ENCODE measurements at regions not wholly inside any gene's neighbourhood (a gene's known extent, or its start where the extent isn't known, plus 50 kb on each side); places are given as distances from the start of the nearest gene placed in this dataset.

- Histone ChIP-seq H3K4me1 (ENCODE audit: insufficient read depth) (no peaks in the 10 kb centered on the region), H3K9me2 (ENCODE audit: insufficient read depth) (no peaks in the 10 kb centered on the region), H3K4me2 (ENCODE audit: unreplicated experiment) (no peak overlapping the region), H3K4me3 (no peak overlapping the region), H3K36me3 (ENCODE audit: low read depth) (no peaks in the 10 kb centered on the region), H4K20me1 (ENCODE audit: insufficient read depth) (no peaks in the 10 kb centered on the region), H3K27ac (no peak overlapping the region), H3F3A (ENCODE audit: insufficient read depth) (no peaks in the 10 kb centered on the region), H3K79me2 (ENCODE audit: insufficient read depth) (no peaks in the 10 kb centered on the region), H2AFZ (no peak overlapping the region), H3K27me3 (replicated peaks; ENCODE audit: insufficient read depth) (no peaks in the 10 kb centered on the region; the same call in 1 of the 2 replicates), H3K9me3 (ENCODE audit: low read depth) (no peaks in the 10 kb centered on the region), H3K9ac (no peak overlapping the region)
- DNase-seq: no peak
- WGBS, 2 experiments (ENCODE audit: low coverage in 1 of 2, low lambda C conversion rate in 2 of 2, missing lambda C conversion rate in 2 of 2): 90 to 93% methylated on average over 7 of the region's 7 CpGs
- TF ChIP-seq EZH2phosphoT487 (IDR thresholded peaks at IDR 0.05; ENCODE audit: insufficient read depth, low read depth) (no peak), EZH2 (IDR thresholded peaks at IDR 0.05; ENCODE audit: insufficient read depth, poor library complexity, severe bottlenecking) (no peak)
- in situ Hi-C loops (cut with MboI): no loop called here
Measured at GRCh38 chr5:124574521-124575436, 171.7 kb downstream of the ZNF608 start.

GRCh38 chr5:124572971-124573370 is 173.5 kb downstream of the ZNF608 start:
- in situ Hi-C loops (cut with MboI): no loop called here
- DNase-seq: no peak
- Histone ChIP-seq H3F3A (ENCODE audit: insufficient read depth) (no peaks in the 10 kb centered on the region), H3K9me3 (ENCODE audit: low read depth) (no peaks in the 10 kb centered on the region), H2AFZ (no peak overlapping the region), H3K4me2 (ENCODE audit: unreplicated experiment) (no peak overlapping the region), H3K36me3 (ENCODE audit: low read depth) (no peaks in the 10 kb centered on the region), H3K79me2 (ENCODE audit: insufficient read depth) (no peaks in the 10 kb centered on the region), H3K27ac (no peak overlapping the region), H3K27me3 (replicated peaks; ENCODE audit: insufficient read depth) (no peaks in the 10 kb centered on the region; the same call in 1 of the 2 replicates), H3K4me3 (no peak overlapping the region), H4K20me1 (ENCODE audit: insufficient read depth) (no peaks in the 10 kb centered on the region), H3K9ac (no peak overlapping the region), H3K9me2 (ENCODE audit: insufficient read depth) (no peaks in the 10 kb centered on the region), H3K4me1 (ENCODE audit: insufficient read depth) (no peaks in the 10 kb centered on the region)
- WGBS, 2 experiments (ENCODE audit: low coverage in 1 of 2, low lambda C conversion rate in 2 of 2, missing lambda C conversion rate in 2 of 2): 80 to 82% methylated on average over 5 of the region's 5 CpGs
- TF ChIP-seq EZH2phosphoT487 (IDR thresholded peaks at IDR 0.05; ENCODE audit: insufficient read depth, low read depth) (no peak), EZH2 (IDR thresholded peaks at IDR 0.05; ENCODE audit: insufficient read depth, poor library complexity, severe bottlenecking) (no peak)

GRCh38 chr5:124570285-124571035 is 176.0 kb downstream of the ZNF608 start:
- TF ChIP-seq EZH2phosphoT487 (IDR thresholded peaks at IDR 0.05; ENCODE audit: insufficient read depth, low read depth) (no peak), EZH2 (IDR thresholded peaks at IDR 0.05; ENCODE audit: insufficient read depth, poor library complexity, severe bottlenecking) (no peak)
- DNase-seq: no peak
- Histone ChIP-seq H3K36me3 (ENCODE audit: low read depth) (no peaks in the 10 kb centered on the region), H3K9me3 (ENCODE audit: low read depth) (no peaks in the 10 kb centered on the region), H4K20me1 (ENCODE audit: insufficient read depth) (no peaks in the 10 kb centered on the region), H2AFZ (no peak overlapping the region), H3F3A (ENCODE audit: insufficient read depth) (no peaks in the 10 kb centered on the region), H3K27me3 (replicated peaks; ENCODE audit: insufficient read depth) (no peaks in the 10 kb centered on the region; the same call in 1 of the 2 replicates), H3K4me1 (ENCODE audit: insufficient read depth) (no peaks in the 10 kb centered on the region), H3K9me2 (ENCODE audit: insufficient read depth) (no peaks in the 10 kb centered on the region), H3K9ac (no peak overlapping the region), H3K27ac (no peak overlapping the region), H3K79me2 (ENCODE audit: insufficient read depth) (no peaks in the 10 kb centered on the region), H3K4me3 (no peak overlapping the region), H3K4me2 (ENCODE audit: unreplicated experiment) (no peak overlapping the region)
- WGBS, 2 experiments (ENCODE audit: low coverage in 1 of 2, low lambda C conversion rate in 2 of 2, missing lambda C conversion rate in 2 of 2): 93 to 95% methylated on average over 9 of the region's 9 CpGs
- in situ Hi-C loops (cut with MboI): no loop called here

- Histone ChIP-seq H3K36me3 (ENCODE audit: low read depth) (no peaks in the 10 kb centered on the region), H2AFZ (no peak overlapping the region), H3K9me2 (ENCODE audit: insufficient read depth) (no peaks in the 10 kb centered on the region), H3K4me2 (ENCODE audit: unreplicated experiment) (no peak overlapping the region), H3K27me3 (replicated peaks; ENCODE audit: insufficient read depth) (no peaks in the 10 kb centered on the region), H3K79me2 (ENCODE audit: insufficient read depth) (no peaks in the 10 kb centered on the region), H3F3A (ENCODE audit: insufficient read depth) (no peaks in the 10 kb centered on the region), H3K9ac (no peak overlapping the region), H3K9me3 (ENCODE audit: low read depth) (no peaks in the 10 kb centered on the region), H4K20me1 (ENCODE audit: insufficient read depth) (no peaks in the 10 kb centered on the region), H3K27ac (no peak overlapping the region), H3K4me1 (ENCODE audit: insufficient read depth) (no peaks in the 10 kb centered on the region), H3K4me3 (no peak overlapping the region)
- in situ Hi-C loops (cut with MboI): no loop called here
- 74 to 80% methylated on average over 6 to 7 of the region's 7 CpGs for WGBS, 2 experiments (ENCODE audit: low coverage in 1 of 2, low lambda C conversion rate in 2 of 2, missing lambda C conversion rate in 2 of 2)
- TF ChIP-seq EZH2 (IDR thresholded peaks at IDR 0.05; ENCODE audit: insufficient read depth, poor library complexity, severe bottlenecking) (no peak), EZH2phosphoT487 (IDR thresholded peaks at IDR 0.05; ENCODE audit: insufficient read depth, low read depth) (no peak)
- DNase-seq: no peak
Measured at GRCh38 chr5:124566875-124567450, 179.5 kb downstream of the ZNF608 start.
